Vagina (tissue), 2 donors: ENCODE measurements at regions not wholly inside any gene's neighbourhood (a gene's known extent, or its start where the extent isn't known, plus 50 kb on each side); places are given as distances from the start of the nearest gene placed in this dataset.

ENCODE experiments used
- DNase-seq, 2 donors: peaks; one replicate each; pipeline ENCODE4 v3.0.0-alpha.2; 2017; ENCODE audit errors: extremely low spot score in 2 of 2
- H3K27ac ChIP-seq: fragments of 200-600 bp; sonication (generic); one replicate; pipeline ENCODE4 v1.5.1; 2019
- H3K27me3 ChIP-seq: fragments of 200-600 bp; sonication (generic); one replicate; pipeline ENCODE4 v1.5.1; 2019
- H3K36me3 ChIP-seq, 2 donors: fragments of 200-600 bp; sonication (generic); one replicate each; pipeline ENCODE4 v1.5.1; 2017 to 2019
- H3K4me1 ChIP-seq: fragments of 200-600 bp; sonication (generic); one replicate; pipeline ENCODE4 v1.5.1; 2019
- H3K4me3 ChIP-seq, 2 donors: fragments of 200-600 bp; sonication (generic); 1 replicate in 1 of 2; 2 replicates in 1 of 2; pipeline ENCODE4 v1.5.1; 2016 to 2019
- H3K9me3 ChIP-seq: fragments of 200-600 bp; sonication (generic); one replicate; pipeline ENCODE4 v1.5.1; 2019
- CTCF ChIP-seq, 3 experiments: fragments of 450-650 bp in 2 of 3; fragments of 200-600 bp in 1 of 3; sonication (generic) in 1 of 3; IDR thresholded peaks; one replicate each; pipeline ENCODE4 v1.5.1; 2017 to 2019; ENCODE audit warnings: antibody characterized with exemption in 3 of 3, mild to moderate bottlenecking in 2 of 3, moderate library complexity in 2 of 3
- POLR2A ChIP-seq, 2 donors: fragments of 450-650 bp; IDR thresholded peaks; one replicate each; pipeline ENCODE4 v1.6.1; 2017; ENCODE audit warnings: antibody characterized with exemption in 2 of 2, mild to moderate bottlenecking in 2 of 2, moderate library complexity in 2 of 2
- POLR2AphosphoS5 ChIP-seq, 2 donors: sonication (generic); formaldehyde crosslinking; IDR thresholded peaks; one replicate each; pipeline ENCODE4 v1.9.0; 2017; ENCODE audit warnings: antibody characterized with exemption in 2 of 2, mild to moderate bottlenecking in 2 of 2, low read depth in 1 of 2; ENCODE audit not compliant: insufficient read depth in 1 of 2
- intact Hi-C: fragments of 100-400 bp; cut with DNase I; formaldehyde crosslinking; loops from one replicate; pipeline ENCODE4 v1.15.1; 2023

- Histone ChIP-seq H3K27ac (peak overlapping the region; percentile 27), H3K9me3 (no peaks in the 10 kb centered on the region), H3K36me3 (no peaks in the 10 kb centered on the region), H3K27me3 (no peaks in the 10 kb centered on the region), H3K4me1 (peaks cover 36% of the 10 kb centered on the region), H3K4me3 (no peak overlapping the region)
- intact Hi-C loops = no loop called here
- TF ChIP-seq POLR2AphosphoS5 (IDR thresholded peaks at IDR 0.05; ENCODE audit: insufficient read depth in 1 of 2, low read depth in 1 of 2) = no peak
- no peak for TF ChIP-seq CTCF (IDR thresholded peaks at IDR 0.05)
- no peak for TF ChIP-seq POLR2A (IDR thresholded peaks at IDR 0.05)
- no peak for DNase-seq
These were observed 130.1 kb upstream of the PRICKLE2 start for GRCh38 chr3:64355401-64355807.

DNA sequence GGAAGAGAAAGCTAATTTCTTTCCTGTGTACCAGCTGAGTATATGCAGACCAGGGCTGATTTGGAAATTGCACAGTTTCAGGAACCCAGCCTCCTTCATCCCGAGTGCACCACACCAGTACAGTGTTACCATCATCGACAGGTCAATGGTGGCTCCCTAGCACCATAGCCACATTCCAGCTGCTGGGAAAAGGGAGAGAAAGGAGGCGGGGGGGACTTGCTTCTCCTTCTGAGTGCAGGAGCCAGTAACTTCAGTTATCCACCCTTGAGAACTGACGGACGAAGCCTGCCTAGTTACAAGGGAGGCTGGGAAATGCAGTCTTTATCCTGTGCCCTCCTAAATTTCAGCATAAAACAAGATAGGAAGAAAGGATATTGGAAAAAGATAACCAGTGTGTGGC lies 129.7 kb upstream of the PRICKLE2 start:
- intact Hi-C loops = no loop called here
- no peak overlapping the region for H3K4me3 ChIP-seq
- H3K4me1 ChIP-seq = peaks cover 36% of the 10 kb centered on the region

GRCh38 chr3:64354221-64354620 lies 129.0 kb upstream of the PRICKLE2 start:
- intact Hi-C loops = no loop called here
- Histone ChIP-seq H3K4me3 (no peak overlapping the region), H3K36me3 (no peaks in the 10 kb centered on the region), H3K4me1 (peaks cover 36% of the 10 kb centered on the region), H3K27ac (no peak overlapping the region), H3K27me3 (no peaks in the 10 kb centered on the region), H3K9me3 (no peaks in the 10 kb centered on the region)
- no peak for TF ChIP-seq CTCF (IDR thresholded peaks at IDR 0.05)
- TF ChIP-seq POLR2AphosphoS5 (IDR thresholded peaks at IDR 0.05; ENCODE audit: insufficient read depth in 1 of 2, low read depth in 1 of 2) = no peak
- TF ChIP-seq POLR2A (IDR thresholded peaks at IDR 0.05) = no peak
- DNase-seq = no peak

More for the DNA sequence above, 129.7 kb upstream of the PRICKLE2 start:
- DNase-seq = no peak
- peak overlapping the region; percentile 27 for H3K27ac ChIP-seq
- H3K9me3 ChIP-seq = no peaks in the 10 kb centered on the region
- H3K36me3 ChIP-seq = no peaks in the 10 kb centered on the region
- TF ChIP-seq CTCF (IDR thresholded peaks at IDR 0.05) = no peak
- no peaks in the 10 kb centered on the region for H3K27me3 ChIP-seq

GRCh38 chr3:64353226-64353625 lies 128.0 kb upstream of the PRICKLE2 start:
- Histone ChIP-seq H3K4me3 (no peak overlapping the region), H3K9me3 (no peaks in the 10 kb centered on the region), H3K27me3 (no peaks in the 10 kb centered on the region), H3K36me3 (no peaks in the 10 kb centered on the region), H3K27ac (peak overlapping the region; percentile 69), H3K4me1 (peaks cover 36% of the 10 kb centered on the region)
- TF ChIP-seq POLR2A (IDR thresholded peaks at IDR 0.05) (no peak), CTCF (IDR thresholded peaks at IDR 0.05) (no peak), POLR2AphosphoS5 (IDR thresholded peaks at IDR 0.05; ENCODE audit: insufficient read depth in 1 of 2, low read depth in 1 of 2) (no peak)
- DNase-seq = no peak
- intact Hi-C loops = no loop called here

DNA sequence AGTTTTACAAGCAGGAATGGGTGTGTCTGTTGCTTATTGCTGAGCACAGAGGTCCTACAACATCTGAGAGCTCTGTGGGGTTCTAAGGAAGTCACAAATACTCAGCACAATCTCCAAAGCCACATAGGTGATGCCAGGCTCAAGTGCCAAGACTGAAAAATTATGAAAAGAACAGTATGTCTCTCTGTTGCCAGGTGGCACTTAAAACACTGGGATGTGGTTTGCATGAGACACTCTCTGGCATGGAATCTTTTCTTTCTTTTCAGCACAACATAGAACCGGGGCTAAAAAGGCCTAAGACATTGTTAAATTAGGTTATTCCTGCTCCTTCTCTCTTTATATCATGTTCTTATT lies 127.3 kb upstream of the PRICKLE2 start:
- DNase-seq = no peak
- Histone ChIP-seq H3K4me3 (no peak overlapping the region), H3K27ac (peak overlapping the region; percentile 69), H3K4me1 (peaks cover 36% of the 10 kb centered on the region), H3K9me3 (no peaks in the 10 kb centered on the region), H3K36me3 (no peaks in the 10 kb centered on the region), H3K27me3 (no peaks in the 10 kb centered on the region)
- TF ChIP-seq CTCF (IDR thresholded peaks at IDR 0.05) = no peak
- TF ChIP-seq POLR2AphosphoS5 (IDR thresholded peaks at IDR 0.05; ENCODE audit: insufficient read depth in 1 of 2, low read depth in 1 of 2) = no peak
- no peak for TF ChIP-seq POLR2A (IDR thresholded peaks at IDR 0.05)
- intact Hi-C loops = no loop called here
